GM21515 (cell line): ENCODE measurements at regions not wholly inside any gene's neighbourhood (a gene's known extent, or its start where the extent isn't known, plus 50 kb on each side); places are given as distances from the start of the nearest gene placed in this dataset.
"Not testable (repeated sequence)": the region's sequence is repeated elsewhere in the genome, so short reads cannot be mapped to it uniquely, and the experiment has no call there.

Experiments used
- ATAC-seq: cut with Tn5 transposase; IDR thresholded peaks from one replicate; pipeline ENCODE4 v1.9.1; 2021; ENCODE audit not compliant: unreplicated experiment

- no peak for ATAC-seq
Observed at GRCh38 chr6:14472986-14473337, 355.4 kb downstream of the CD83 start.

GRCh38 chr6:14474816-14475215, 357.2 kb downstream of the CD83 start:
- ATAC-seq = no peak

GRCh38 chr6:14475306-14475705, 357.7 kb downstream of the CD83 start:
- no peak for ATAC-seq

GRCh38 chr6:14476793-14477531, 359.4 kb downstream of the CD83 start:
- ATAC-seq = no peak

- no peak for ATAC-seq
Observed at GRCh38 chr6:14477559-14477958, 360.0 kb downstream of the CD83 start.

- no peak for ATAC-seq
Observed at GRCh38 chr6:14478381-14479225, 361.0 kb downstream of the CD83 start.

GRCh38 chr6:14481946-14482345, 364.4 kb downstream of the CD83 start:
- not testable (repeated sequence) for ATAC-seq

- ATAC-seq = no peak
Observed at GRCh38 chr6:14487625-14488024, 370.1 kb downstream of the CD83 start.

- no peak for ATAC-seq
Observed at GRCh38 chr6:14488180-14488579, 370.6 kb downstream of the CD83 start.

GRCh38 chr6:14489445-14489844, 371.9 kb downstream of the CD83 start:
- no peak for ATAC-seq

- ATAC-seq = no peak
Observed at GRCh38 chr6:14498748-14499147, 381.2 kb downstream of the CD83 start.

- ATAC-seq = no peak
Observed at GRCh38 chr6:14499309-14499708, 381.7 kb downstream of the CD83 start.

- no peak for ATAC-seq
Observed at GRCh38 chr6:14499841-14500240, 382.3 kb downstream of the CD83 start.

- no peak for ATAC-seq
Observed at GRCh38 chr6:14500809-14501208, 383.2 kb downstream of the CD83 start.

- no peak for ATAC-seq
Observed at GRCh38 chr6:14501240-14501639, 383.7 kb downstream of the CD83 start.

- no peak for ATAC-seq
Observed at GRCh38 chr6:14501914-14502313, 384.3 kb downstream of the CD83 start.

GRCh38 chr6:14502551-14502950, 385.0 kb downstream of the CD83 start:
- no peak for ATAC-seq

- ATAC-seq = no peak
Observed at GRCh38 chr6:14505401-14505800, 387.8 kb downstream of the CD83 start.

- no peak for ATAC-seq
Observed at GRCh38 chr6:14506656-14507246, 389.2 kb downstream of the CD83 start.

GRCh38 chr6:14509120-14509519, 391.5 kb downstream of the CD83 start:
- ATAC-seq = no peak

GRCh38 chr6:14510038-14510437, 392.5 kb downstream of the CD83 start:
- no peak for ATAC-seq

- no peak for ATAC-seq
Observed at GRCh38 chr6:14511061-14511586, 393.6 kb downstream of the CD83 start.
